Esophagus (tissue), 2 donors: ENCODE measurements at regions not wholly inside any gene's neighbourhood (a gene's known extent, or its start where the extent isn't known, plus 50 kb on each side); places are given as distances from the start of the nearest gene placed in this dataset.

Experiments used
- H3K27ac ChIP-seq, 2 donors: one replicate each; pipeline ENCODE4 v1.5.1; 2013; ENCODE audit warnings: low read depth in 2 of 2, mild to moderate bottlenecking in 2 of 2, inconsistent platforms in 1 of 2, low read length in 1 of 2, moderate library complexity in 1 of 2
- H3K27me3 ChIP-seq, 2 donors: one replicate each; pipeline ENCODE4 v1.6.1; 2013; ENCODE audit warnings: low read length in 2 of 2, control low read depth in 1 of 2, mild to moderate bottlenecking in 1 of 2; ENCODE audit not compliant: insufficient read depth in 2 of 2, control insufficient read depth in 1 of 2
- H3K36me3 ChIP-seq, 2 donors: one replicate each; pipeline ENCODE4 v1.6.1; 2013; ENCODE audit warnings: low read length in 1 of 2; ENCODE audit not compliant: control insufficient read depth in 2 of 2, insufficient read depth in 2 of 2
- H3K4me1 ChIP-seq, 2 donors: one replicate each; pipeline ENCODE4 v1.6.1; 2013; ENCODE audit warnings: low read length in 1 of 2; ENCODE audit not compliant: control insufficient read depth in 2 of 2, insufficient read depth in 2 of 2
- H3K4me3 ChIP-seq, 2 donors: one replicate each; pipeline ENCODE4 v1.5.1; 2013; ENCODE audit warnings: low read length in 2 of 2, mild to moderate bottlenecking in 2 of 2, low read depth in 1 of 2, moderate library complexity in 1 of 2
- H3K9me3 ChIP-seq, 2 donors: one replicate each; pipeline ENCODE4 v1.6.1; 2013; ENCODE audit warnings: mild to moderate bottlenecking in 2 of 2, low read depth in 1 of 2, low read length in 1 of 2, moderate library complexity in 1 of 2; ENCODE audit not compliant: control insufficient read depth in 2 of 2, insufficient read depth in 1 of 2
- WGBS, 2 donors: extraction: QIAGEN DNeasy Blood & Tissue Kit; methylation state at CpG; one replicate each; pipeline ENCODE4 v1.1.7; 2013; 5-methylcytosine and 5-hydroxymethylcytosine counted together
- donor health status: healthy with polysubstance abuse.
- donor health status: Bipolar disorder and iron deficiency.

DNA sequence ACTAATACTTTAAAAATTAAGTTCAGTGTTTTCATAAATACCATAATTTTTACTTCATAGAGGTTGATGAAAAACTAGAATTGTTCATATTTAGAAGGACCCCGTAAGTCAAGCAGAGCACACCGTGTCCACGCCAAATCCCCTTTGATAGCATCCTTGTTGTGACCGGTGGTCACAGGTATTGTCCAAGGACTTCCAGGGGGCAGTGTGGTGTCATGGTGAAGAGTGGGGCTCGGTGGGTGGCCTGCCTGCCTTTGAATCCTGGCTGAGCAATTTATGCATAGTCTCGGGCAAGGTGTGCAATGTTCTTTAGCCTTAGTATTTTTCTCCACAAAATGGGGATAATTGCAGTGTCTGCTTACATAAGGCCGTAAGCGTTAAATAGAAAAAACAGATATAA is 169.9 kb downstream of the KTN1 start:
- Histone ChIP-seq H3K9me3 (no peaks in the 10 kb centered on the region), H3K4me3 (no peak overlapping the region)
- 93 to 95% methylated on average over 8 of the region's 8 CpGs for WGBS, 2 donors

DNA sequence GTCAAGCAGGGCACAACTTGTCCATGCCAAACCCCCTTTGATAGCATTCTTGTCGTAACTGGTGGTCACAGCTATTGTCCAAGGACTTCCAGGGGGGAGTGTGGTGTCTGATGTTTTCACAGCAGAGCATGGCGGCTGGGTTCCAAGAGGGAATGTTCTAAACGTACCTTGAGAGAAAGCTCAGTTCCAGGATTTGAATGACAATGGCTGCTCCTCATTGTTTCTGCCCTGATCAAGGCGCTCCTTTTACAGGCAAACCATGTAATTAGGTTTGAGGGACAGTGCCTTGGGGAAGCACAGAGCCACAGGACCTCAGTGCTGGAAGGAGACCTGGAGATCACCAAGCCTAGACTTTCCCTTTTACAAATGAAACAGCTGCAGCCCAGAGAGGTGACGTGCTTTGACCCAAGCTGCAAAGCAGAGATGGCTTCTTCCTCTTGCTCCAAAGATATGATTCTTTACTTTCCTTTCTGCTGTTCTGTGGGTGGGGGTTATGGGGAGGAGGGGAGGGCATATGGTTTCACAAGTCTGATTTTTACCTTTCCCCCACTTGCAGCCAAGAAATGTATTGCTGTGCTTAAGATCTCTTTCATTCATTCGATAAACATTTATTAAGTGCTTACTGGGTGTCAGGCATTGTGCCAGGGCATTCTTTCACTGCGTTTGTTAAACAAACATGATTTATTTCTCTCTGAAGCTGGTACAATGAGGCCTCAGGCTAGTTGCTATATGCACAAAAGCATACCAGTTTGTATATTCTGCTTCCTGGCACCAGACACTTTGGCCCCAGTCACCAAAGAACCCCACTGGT is 172.8 kb downstream of the KTN1 start:
- 51% methylated on average over 7 of the region's 7 CpGs for whole genome bisulfite sequencing, 2 donors
- Histone ChIP-seq H3K4me3 (no peak overlapping the region), H3K27me3 (no peaks in the 10 kb centered on the region), H3K9me3 (no peaks in the 10 kb centered on the region), H3K36me3 (no peaks in the 10 kb centered on the region), H3K4me1 (peaks cover 4 to 13% of the 10 kb centered on the region in 2 donors), H3K27ac (no peak overlapping the region)

More for the DNA sequence above, 169.9 kb downstream of the KTN1 start:
- Histone ChIP-seq H3K27ac (no peak overlapping the region), H3K4me1 (peaks cover 4 to 13% of the 10 kb centered on the region in 2 donors), H3K27me3 (no peaks in the 10 kb centered on the region), H3K36me3 (no peaks in the 10 kb centered on the region)

DNA sequence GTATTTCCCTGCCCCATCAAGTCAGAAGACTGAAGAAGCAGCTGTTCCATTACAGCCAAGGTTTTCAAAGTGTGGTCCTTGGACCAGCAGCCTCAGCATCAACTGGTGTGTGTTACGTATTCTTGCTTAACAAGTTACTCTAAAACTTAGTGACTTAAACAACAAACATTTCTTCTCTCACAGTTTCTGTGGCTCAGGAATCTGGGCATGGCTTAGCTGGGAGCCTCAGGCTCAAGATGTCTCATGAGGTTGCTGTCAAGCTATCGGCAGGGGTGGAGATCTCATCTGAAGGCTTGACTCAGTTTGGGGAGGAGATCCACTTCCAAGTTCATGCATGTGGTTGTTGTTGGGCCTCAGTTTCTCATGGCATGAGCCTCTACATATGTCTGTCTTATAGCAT is 174.5 kb downstream of the KTN1 start:
- Histone ChIP-seq H3K9me3 (no peaks in the 10 kb centered on the region), H3K27ac (no peak overlapping the region), H3K4me3 (no peak overlapping the region), H3K4me1 (peaks cover 4 to 12% of the 10 kb centered on the region in 2 donors), H3K36me3 (no peaks in the 10 kb centered on the region), H3K27me3 (no peaks in the 10 kb centered on the region)
- 65 to 81% methylated on average over 2 of the region's 2 CpGs for WGBS, 2 donors

DNA sequence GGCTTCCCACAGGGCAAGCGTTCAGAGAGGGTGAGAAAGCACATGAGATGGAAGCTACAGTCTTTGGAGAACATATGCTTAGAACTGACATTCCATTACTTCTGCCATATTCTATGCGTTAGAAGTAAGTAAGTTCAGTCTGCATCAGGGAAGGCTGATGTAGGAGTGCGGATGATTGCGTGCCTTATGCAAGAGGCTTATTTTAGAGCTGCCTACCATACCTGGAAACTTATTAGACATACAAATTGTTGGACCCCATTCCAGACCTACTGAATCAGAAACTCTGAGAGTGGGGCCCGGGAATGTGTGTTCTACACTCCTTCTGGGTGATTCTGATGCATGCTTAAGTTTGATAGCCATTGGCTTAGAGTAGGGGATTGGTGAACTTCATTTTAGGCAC is 174.9 kb downstream of the KTN1 start:
- Histone ChIP-seq H3K27me3 (no peaks in the 10 kb centered on the region), H3K36me3 (no peaks in the 10 kb centered on the region), H3K4me3 (no peak overlapping the region), H3K27ac (no peak overlapping the region), H3K9me3 (no peaks in the 10 kb centered on the region), H3K4me1 (peaks cover 4 to 11% of the 10 kb centered on the region in 2 donors)
- 95 to 97% methylated on average over 5 of the region's 5 CpGs for WGBS, 2 donors

- Histone ChIP-seq H3K36me3 (no peaks in the 10 kb centered on the region), H3K9me3 (no peaks in the 10 kb centered on the region), H3K27ac (no peak overlapping the region), H3K27me3 (no peaks in the 10 kb centered on the region), H3K4me1 (peaks cover 4 to 11% of the 10 kb centered on the region in 2 donors), H3K4me3 (no peak overlapping the region)
These were observed 176.1 kb downstream of the KTN1 start for GRCh38 chr14:55756078-55756477.

DNA sequence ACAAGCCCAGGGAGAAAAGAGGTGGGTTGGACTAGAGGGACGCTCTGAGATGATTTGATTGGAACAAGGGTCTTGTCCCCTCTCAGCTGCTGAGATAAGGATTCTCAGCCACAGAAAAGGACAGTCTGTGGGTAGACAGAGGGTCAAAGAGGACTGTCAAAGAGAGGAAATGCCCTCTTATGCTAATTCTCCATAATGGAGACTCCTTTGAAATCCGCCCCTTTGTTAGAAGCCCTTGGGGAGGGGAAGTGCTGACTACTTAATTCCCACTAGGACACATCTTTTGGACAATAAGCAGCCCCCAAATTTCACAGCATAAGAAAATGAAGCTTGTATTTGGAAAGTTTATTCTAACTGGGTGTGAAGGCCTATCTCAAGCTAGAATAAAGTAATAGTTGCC is 176.6 kb downstream of the KTN1 start:
- Histone ChIP-seq H3K27ac (no peak overlapping the region), H3K4me3 (no peak overlapping the region), H3K9me3 (no peaks in the 10 kb centered on the region), H3K36me3 (no peaks in the 10 kb centered on the region), H3K4me1 (peaks cover 4 to 11% of the 10 kb centered on the region in 2 donors), H3K27me3 (no peaks in the 10 kb centered on the region)
- 93 to 96% methylated on average over 2 of the region's 2 CpGs for WGBS, 2 donors

GRCh38 chr14:55758796-55759195 is 178.8 kb downstream of the KTN1 start:
- no peak overlapping the region for H3K4me3 ChIP-seq
- H3K27ac ChIP-seq, result no peak overlapping the region
- H3K4me1 ChIP-seq, result peaks cover 0 to 7% of the 10 kb centered on the region in 2 donors
- H3K27me3 ChIP-seq, result no peaks in the 10 kb centered on the region
- H3K9me3 ChIP-seq, result no peaks in the 10 kb centered on the region
- no peaks in the 10 kb centered on the region for H3K36me3 ChIP-seq
- WGBS, 2 donors, result 72 to 85% methylated on average over 1 of the region's 1 CpG

- Histone ChIP-seq H3K27me3 (no peaks in the 10 kb centered on the region), H3K4me1 (no peaks in the 10 kb centered on the region), H3K4me3 (no peak overlapping the region), H3K27ac (no peak overlapping the region), H3K9me3 (no peaks in the 10 kb centered on the region), H3K36me3 (no peaks in the 10 kb centered on the region)
- 90 to 92% methylated on average over 14 of the region's 14 CpGs for WGBS, 2 donors
These were observed 181.0 kb downstream of the KTN1 start for GRCh38 chr14:55760789-55761566.

- H3K4me1 ChIP-seq, result no peaks in the 10 kb centered on the region
- 94 to 98% methylated on average over 1 of the region's 1 CpG for WGBS, 2 donors
These were observed 181.6 kb downstream of the KTN1 start for GRCh38 chr14:55761651-55762050.

More at GRCh38 chr14:55761651-55762050, 181.6 kb downstream of the KTN1 start:
- Histone ChIP-seq H3K27me3 (no peaks in the 10 kb centered on the region), H3K9me3 (no peaks in the 10 kb centered on the region), H3K36me3 (no peaks in the 10 kb centered on the region), H3K27ac (no peak overlapping the region), H3K4me3 (no peak overlapping the region)
